ENCODE measurements at regions not wholly inside any gene's neighbourhood (a gene's known extent, or its start where the extent isn't known, plus 50 kb on each side); places are given as distances from the start of the nearest gene placed in this dataset.

DNA sequence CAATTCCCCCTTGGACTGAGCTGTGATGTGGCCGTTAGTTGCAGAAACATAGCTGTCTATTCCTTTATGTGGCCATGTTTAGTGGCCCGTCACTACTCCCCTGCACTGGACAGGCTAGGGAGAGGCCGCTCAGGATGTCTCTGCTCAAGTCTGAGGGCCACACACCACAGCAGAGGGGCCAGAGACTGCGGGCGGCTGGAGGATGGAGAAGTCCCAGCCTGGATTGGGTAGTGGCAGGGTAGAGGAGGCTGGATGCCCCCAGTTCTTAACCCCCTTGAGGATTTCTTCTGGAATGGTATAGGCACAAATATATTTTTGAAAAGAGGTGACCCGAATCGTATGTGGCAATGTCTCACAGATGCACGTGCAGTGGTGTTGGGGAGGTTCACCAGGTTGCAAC lies 116.4 kb upstream of the B3GAT1 start:
- in situ Hi-C loops (cut with HindIII; ENCODE audit: extremely low pct_ligation_motif_present, low pct_unique_long_range_greater_than_20kb): no loop called here
- H3K27me3 ChIP-seq (ENCODE audit: control insufficient read depth in 1 of 2, insufficient read depth in 2 of 2, low read length in 2 of 2): peaks cover 0 to 50% of the 10 kb centered on the region in 2 experiments; a peak in 2 of 5 replicates
- no TSS peak for BruUV-seq (replicated peaks)
- 6% methylated on average over 6 of the region's 8 CpGs for WGBS (ENCODE audit: low lambda C conversion rate)
- H3K36me3 ChIP-seq (replicated peaks in 1 of 2; ENCODE audit: control insufficient read depth in 1 of 2, insufficient read depth in 2 of 2, low read length in 2 of 2): no peaks in the 10 kb centered on the region
- no peak for FAIRE-seq
- H3K79me2 ChIP-seq (ENCODE audit: insufficient read depth, low read length): no peaks in the 10 kb centered on the region
- intact Hi-C loops (cut with micrococcal nuclease; ENCODE audit: unreplicated experiment): no loop called here
- no peak overlapping the region for H3K4me3 ChIP-seq (replicated peaks in 1 of 3; ENCODE audit: insufficient read depth in 1 of 3, low read depth in 2 of 3, low read length in 3 of 3)
- no peaks in the 10 kb centered on the region for H4K20me1 ChIP-seq (ENCODE audit: insufficient read depth, low read length)
- H2AFZ ChIP-seq (ENCODE audit: low read length): no peak overlapping the region
- TF ChIP-seq, protein P1, sequence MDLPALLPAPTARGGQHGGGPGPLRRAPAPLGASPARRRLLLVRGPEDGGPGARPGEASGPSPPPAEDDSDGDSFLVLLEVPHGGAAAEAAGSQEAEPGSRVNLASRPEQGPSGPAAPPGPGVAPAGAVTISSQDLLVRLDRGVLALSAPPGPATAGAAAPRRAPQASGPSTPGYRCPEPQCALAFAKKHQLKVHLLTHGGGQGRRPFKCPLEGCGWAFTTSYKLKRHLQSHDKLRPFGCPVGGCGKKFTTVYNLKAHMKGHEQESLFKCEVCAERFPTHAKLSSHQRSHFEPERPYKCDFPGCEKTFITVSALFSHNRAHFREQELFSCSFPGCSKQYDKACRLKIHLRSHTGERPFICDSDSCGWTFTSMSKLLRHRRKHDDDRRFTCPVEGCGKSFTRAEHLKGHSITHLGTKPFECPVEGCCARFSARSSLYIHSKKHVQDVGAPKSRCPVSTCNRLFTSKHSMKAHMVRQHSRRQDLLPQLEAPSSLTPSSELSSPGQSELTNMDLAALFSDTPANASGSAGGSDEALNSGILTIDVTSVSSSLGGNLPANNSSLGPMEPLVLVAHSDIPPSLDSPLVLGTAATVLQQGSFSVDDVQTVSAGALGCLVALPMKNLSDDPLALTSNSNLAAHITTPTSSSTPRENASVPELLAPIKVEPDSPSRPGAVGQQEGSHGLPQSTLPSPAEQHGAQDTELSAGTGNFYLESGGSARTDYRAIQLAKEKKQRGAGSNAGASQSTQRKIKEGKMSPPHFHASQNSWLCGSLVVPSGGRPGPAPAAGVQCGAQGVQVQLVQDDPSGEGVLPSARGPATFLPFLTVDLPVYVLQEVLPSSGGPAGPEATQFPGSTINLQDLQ (CRISPR knock-in tag; IDR thresholded peaks at IDR 0.05): no peak
- no peak for TF ChIP-seq SRSF9 (IDR thresholded peaks at IDR 0.05; ENCODE audit: borderline replicate concordance, insufficient read depth, low read depth, low read length, poor library complexity, severe bottlenecking)
- no peak for TF ChIP-seq ZNF510 (CRISPR knock-in tag; IDR thresholded peaks at IDR 0.05; ENCODE audit: low read depth)
- TF ChIP-seq ZKSCAN1 (IDR thresholded peaks at IDR 0.05; ENCODE audit: low read length): no peak
- TF ChIP-seq ZNF431 (CRISPR knock-in tag; IDR thresholded peaks at IDR 0.05; ENCODE audit: borderline replicate concordance, low read depth): no peak
- no peak for TF ChIP-seq GMEB2 (CRISPR knock-in tag; IDR thresholded peaks at IDR 0.05; ENCODE audit: low read depth)
- TF ChIP-seq ZNF75D (CRISPR knock-in tag; IDR thresholded peaks at IDR 0.05; ENCODE audit: borderline replicate concordance): no peak
- TF ChIP-seq, protein P2, sequence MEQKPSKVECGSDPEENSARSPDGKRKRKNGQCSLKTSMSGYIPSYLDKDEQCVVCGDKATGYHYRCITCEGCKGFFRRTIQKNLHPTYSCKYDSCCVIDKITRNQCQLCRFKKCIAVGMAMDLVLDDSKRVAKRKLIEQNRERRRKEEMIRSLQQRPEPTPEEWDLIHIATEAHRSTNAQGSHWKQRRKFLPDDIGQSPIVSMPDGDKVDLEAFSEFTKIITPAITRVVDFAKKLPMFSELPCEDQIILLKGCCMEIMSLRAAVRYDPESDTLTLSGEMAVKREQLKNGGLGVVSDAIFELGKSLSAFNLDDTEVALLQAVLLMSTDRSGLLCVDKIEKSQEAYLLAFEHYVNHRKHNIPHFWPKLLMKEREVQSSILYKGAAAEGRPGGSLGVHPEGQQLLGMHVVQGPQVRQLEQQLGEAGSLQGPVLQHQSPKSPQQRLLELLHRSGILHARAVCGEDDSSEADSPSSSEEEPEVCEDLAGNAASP (CRISPR knock-in tag; IDR thresholded peaks at IDR 0.05; ENCODE audit: borderline replicate concordance): no peak
- no peak for TF ChIP-seq PRMT3 (CRISPR knock-in tag; IDR thresholded peaks at IDR 0.05; ENCODE audit: borderline replicate concordance, low read depth)
- TF ChIP-seq, protein P3, sequence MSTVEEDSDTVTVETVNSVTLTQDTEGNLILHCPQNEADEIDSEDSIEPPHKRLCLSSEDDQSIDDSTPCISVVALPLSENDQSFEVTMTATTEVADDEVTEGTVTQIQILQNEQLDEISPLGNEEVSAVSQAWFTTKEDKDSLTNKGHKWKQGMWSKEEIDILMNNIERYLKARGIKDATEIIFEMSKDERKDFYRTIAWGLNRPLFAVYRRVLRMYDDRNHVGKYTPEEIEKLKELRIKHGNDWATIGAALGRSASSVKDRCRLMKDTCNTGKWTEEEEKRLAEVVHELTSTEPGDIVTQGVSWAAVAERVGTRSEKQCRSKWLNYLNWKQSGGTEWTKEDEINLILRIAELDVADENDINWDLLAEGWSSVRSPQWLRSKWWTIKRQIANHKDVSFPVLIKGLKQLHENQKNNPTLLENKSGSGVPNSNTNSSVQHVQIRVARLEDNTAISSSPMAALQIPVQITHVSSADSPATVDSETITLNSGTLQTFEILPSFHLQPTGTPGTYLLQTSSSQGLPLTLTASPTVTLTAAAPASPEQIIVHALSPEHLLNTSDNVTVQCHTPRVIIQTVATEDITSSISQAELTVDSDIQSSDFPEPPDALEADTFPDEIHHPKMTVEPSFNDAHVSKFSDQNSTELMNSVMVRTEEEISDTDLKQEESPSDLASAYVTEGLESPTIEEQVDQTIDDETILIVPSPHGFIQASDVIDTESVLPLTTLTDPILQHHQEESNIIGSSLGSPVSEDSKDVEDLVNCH (CRISPR knock-in tag; IDR thresholded peaks at IDR 0.05): no peak
- no peak for TF ChIP-seq IRX3 (CRISPR knock-in tag; IDR thresholded peaks at IDR 0.05; ENCODE audit: borderline replicate concordance, low read depth)
- no peak for TF ChIP-seq ZNF24 (IDR thresholded peaks at IDR 0.05)
- TF ChIP-seq GLI4 (CRISPR knock-in tag; IDR thresholded peaks at IDR 0.05; ENCODE audit: borderline replicate concordance): no peak
- no peak overlapping the region for H3K27ac ChIP-seq (ENCODE audit: extremely low read length, insufficient read depth, low read length)
- CTCF ChIA-PET (ENCODE audit: low intra/inter-chr PET ratio, low total read pairs): no interaction called here
- no peaks in the 10 kb centered on the region for H3K9me3 ChIP-seq (ENCODE audit: low read length)
- ATAC-seq: no peak
- no peaks in the 10 kb centered on the region for H3K4me1 ChIP-seq (ENCODE audit: insufficient read depth, low read length)
- DNase-seq (ENCODE audit: low spot score): no peak
- H3K9ac ChIP-seq (ENCODE audit: insufficient read depth, low read depth, low read length): no peak overlapping the region
- H3K4me2 ChIP-seq (ENCODE audit: low read depth, low read length): no peak overlapping the region
- POLR2A ChIA-PET: no interaction called here
